Neutrophil (primary cell): ENCODE measurements at regions not wholly inside any gene's neighbourhood (a gene's known extent, or its start where the extent isn't known, plus 50 kb on each side); places are given as distances from the start of the nearest gene placed in this dataset.

Experiments
- H3K27ac ChIP-seq: fragments of 200-600 bp; sonication (generic); 2 replicates; pipeline ENCODE4 v1.5.1; 2016; ENCODE audit warnings: mild to moderate bottlenecking, moderate library complexity
- H3K27me3 ChIP-seq: fragments of 200-600 bp; sonication (generic); 2 replicates; pipeline ENCODE4 v1.6.0; 2016; ENCODE audit warnings: mild to moderate bottlenecking
- H3K36me3 ChIP-seq: fragments of 200-600 bp; sonication (generic); 2 replicates; pipeline ENCODE4 v1.5.1; 2017
- H3K4me1 ChIP-seq, 2 experiments: fragments of 200-600 bp in 1 of 2; sonication (generic) in 1 of 2; 1 replicate in 1 of 2; 2 replicates in 1 of 2; pipeline versions ENCODE4 v1.5.1 to v1.6.1; 2013 to 2016; ENCODE audit warnings: low read depth in 1 of 2, low read length in 1 of 2, mild to moderate bottlenecking in 1 of 2, moderate library complexity in 1 of 2; ENCODE audit not compliant: control insufficient read depth in 1 of 2, insufficient read depth in 1 of 2
- H3K4me3 ChIP-seq, 2 experiments: fragments of 200-600 bp in 1 of 2; sonication (generic) in 1 of 2; 1 replicate in 1 of 2; 2 replicates in 1 of 2; pipeline ENCODE4 v1.5.1; 2013 to 2016; ENCODE audit warnings: low read depth in 1 of 2, low read length in 1 of 2, mild to moderate bottlenecking in 1 of 2, moderate library complexity in 1 of 2
- H3K9me3 ChIP-seq: fragments of 200-600 bp; sonication (generic); 2 replicates; pipeline ENCODE4 v1.5.1; 2016
- CTCF ChIP-seq: fragments of 200-600 bp; sonication (generic); IDR thresholded peaks from 2 replicates; pipeline ENCODE4 v1.5.1; 2016; ENCODE audit warnings: antibody characterized with exemption

DNA sequence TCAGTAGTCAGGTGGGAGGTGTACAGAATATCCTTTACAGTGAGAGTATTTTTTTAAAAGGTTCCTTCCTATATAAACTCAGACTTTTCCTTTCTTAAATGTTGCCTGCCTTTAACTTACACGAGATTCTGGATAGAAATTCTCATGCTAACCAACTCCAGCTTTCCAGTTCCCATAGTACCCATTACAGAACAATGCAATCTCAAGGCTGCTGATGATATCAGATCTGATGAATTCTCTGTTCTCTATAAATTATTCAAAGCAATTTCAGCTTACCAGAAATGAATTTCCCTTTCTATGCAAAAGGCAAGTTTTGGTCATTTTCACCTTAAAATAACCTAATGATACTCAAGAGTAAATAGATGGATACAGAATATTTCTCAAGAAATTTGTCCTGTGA, 90.3 kb downstream of the NUDT12 start:
- no peak overlapping the region for H3K27ac ChIP-seq
- no peak for TF ChIP-seq CTCF
- no peak overlapping the region for H3K4me3 ChIP-seq

DNA sequence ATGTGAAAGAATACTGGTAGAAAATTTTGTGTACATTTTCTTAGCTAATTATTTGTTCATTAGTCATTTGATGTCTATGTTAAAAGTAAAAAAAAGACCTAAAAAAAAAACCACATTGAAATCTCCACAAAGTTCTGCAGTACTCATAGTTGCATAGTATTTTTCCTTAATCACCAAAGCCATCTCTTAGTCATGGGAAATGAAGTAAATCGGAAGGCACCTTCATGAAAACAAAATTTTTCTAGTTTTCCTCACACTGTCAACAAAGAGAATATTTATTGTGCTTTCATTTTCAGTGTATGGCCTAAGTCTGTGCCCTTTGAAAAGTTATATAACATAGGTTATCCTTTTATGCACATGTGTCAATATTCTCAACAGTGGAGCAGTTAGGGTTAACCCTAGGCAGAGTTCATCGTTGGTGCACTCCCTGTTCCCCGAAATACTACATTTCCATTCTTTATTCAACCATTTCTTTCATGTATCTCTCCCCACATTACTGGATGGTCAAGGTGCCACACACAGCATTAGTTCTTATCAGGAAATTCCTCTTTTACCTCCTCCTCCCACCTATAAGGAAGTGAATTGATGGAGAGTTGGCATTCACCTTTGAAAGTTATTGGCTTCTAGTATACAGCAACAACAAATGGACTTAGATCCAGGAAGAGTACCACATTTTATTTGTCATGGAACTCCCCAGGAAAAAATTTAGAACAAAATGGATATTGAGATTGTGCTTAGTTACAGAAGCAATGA, 93.1 kb downstream of the NUDT12 start:
- no peak for TF ChIP-seq CTCF
- Histone ChIP-seq H3K4me1 (peaks cover 18 to 23% of the 10 kb centered on the region in 2 experiments), H3K9me3 (no peaks in the 10 kb centered on the region), H3K27me3 (no peaks in the 10 kb centered on the region), H3K27ac (no peak overlapping the region), H3K4me3 (no peak overlapping the region), H3K36me3 (no peaks in the 10 kb centered on the region)

More for the DNA sequence above, 90.3 kb downstream of the NUDT12 start:
- Histone ChIP-seq H3K36me3 (no peaks in the 10 kb centered on the region), H3K9me3 (no peaks in the 10 kb centered on the region), H3K27me3 (no peaks in the 10 kb centered on the region), H3K4me1 (peaks cover 21 to 33% of the 10 kb centered on the region in 2 experiments)

DNA sequence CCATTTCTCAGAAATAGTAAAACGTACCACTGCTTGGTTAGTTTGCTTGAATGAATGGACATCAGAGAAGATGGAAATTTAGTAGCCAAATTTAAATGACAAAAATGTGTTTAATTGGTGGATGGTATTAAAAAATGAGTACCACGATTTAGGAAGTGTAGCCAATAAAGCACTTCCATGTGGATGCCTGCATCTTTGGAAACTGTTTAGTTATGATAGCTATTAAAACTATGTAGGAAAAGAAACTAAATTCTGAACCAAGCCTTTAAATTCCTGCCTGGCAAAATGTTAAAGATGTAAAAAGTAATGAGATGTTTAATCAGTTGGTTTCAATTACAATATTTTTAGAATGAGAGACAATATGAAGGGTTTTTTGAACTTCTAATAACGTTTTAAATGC, 94.8 kb downstream of the NUDT12 start:
- H3K27ac ChIP-seq: no peak overlapping the region
- peaks cover 3 to 14% of the 10 kb centered on the region in 2 experiments for H3K4me1 ChIP-seq
- H3K36me3 ChIP-seq: no peaks in the 10 kb centered on the region
- no peak overlapping the region for H3K4me3 ChIP-seq
- H3K27me3 ChIP-seq: no peaks in the 10 kb centered on the region
- no peaks in the 10 kb centered on the region for H3K9me3 ChIP-seq
- TF ChIP-seq CTCF: no peak

GRCh38 chr5:103466495-103466894, 96.1 kb downstream of the NUDT12 start:
- no peaks in the 10 kb centered on the region for H3K36me3 ChIP-seq
- no peak overlapping the region for H3K27ac ChIP-seq

DNA sequence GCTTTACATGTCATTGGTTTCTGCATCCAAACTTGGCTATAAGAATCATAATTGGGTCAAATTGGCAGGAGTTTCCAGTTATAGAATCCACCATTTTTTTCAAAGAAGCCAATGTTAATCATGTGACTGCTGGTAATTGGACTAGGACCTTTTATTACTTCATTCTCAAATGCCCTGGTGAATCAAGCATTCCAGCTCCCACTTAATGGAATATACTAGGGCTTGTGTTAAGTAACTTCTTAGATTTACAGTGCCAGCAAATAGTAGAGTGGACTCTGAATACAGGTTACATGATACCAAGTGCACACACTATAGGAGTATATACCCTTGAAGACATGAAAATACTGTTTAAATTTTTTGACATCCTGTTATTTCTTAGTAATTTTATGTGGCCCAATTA, 96.7 kb downstream of the NUDT12 start:
- no peak for TF ChIP-seq CTCF
- H3K9me3 ChIP-seq: no peaks in the 10 kb centered on the region
- H3K27ac ChIP-seq: no peak overlapping the region
- H3K4me3 ChIP-seq: no peak overlapping the region
- H3K36me3 ChIP-seq: no peaks in the 10 kb centered on the region
- no peaks in the 10 kb centered on the region for H3K27me3 ChIP-seq
- peaks cover 9 to 22% of the 10 kb centered on the region in 2 experiments for H3K4me1 ChIP-seq

More at GRCh38 chr5:103466495-103466894, 96.1 kb downstream of the NUDT12 start:
- Histone ChIP-seq H3K9me3 (no peaks in the 10 kb centered on the region), H3K4me3 (no peak overlapping the region), H3K27me3 (no peaks in the 10 kb centered on the region), H3K4me1 (peaks cover 3 to 16% of the 10 kb centered on the region in 2 experiments)
- no peak for TF ChIP-seq CTCF
